GM18870 (cell line): ENCODE measurements at regions not wholly inside any gene's neighbourhood (a gene's known extent, or its start where the extent isn't known, plus 50 kb on each side); places are given as distances from the start of the nearest gene placed in this dataset.

ENCODE experiments used
- ATAC-seq: cut with Tn5 transposase; IDR thresholded peaks from one replicate; pipeline ENCODE4 v1.9.1; 2021; ENCODE audit warnings: moderate library complexity; ENCODE audit not compliant: unreplicated experiment

GRCh38 chr6:21949211-21949801 is 347.5 kb downstream of the PRL start:
- ATAC-seq: no peak

- ATAC-seq: no peak
Observed at GRCh38 chr6:21952367-21952766, 344.5 kb downstream of the PRL start.

GRCh38 chr6:21953831-21954801 is 342.7 kb downstream of the PRL start:
- no peak for ATAC-seq

GRCh38 chr6:21955053-21955595 is 341.7 kb downstream of the PRL start:
- no peak for ATAC-seq

GRCh38 chr6:21955951-21956350 is 340.9 kb downstream of the PRL start:
- no peak for ATAC-seq

- ATAC-seq: no peak
Observed at GRCh38 chr6:21958428-21958827, 338.4 kb downstream of the PRL start.

- no peak for ATAC-seq
Observed at GRCh38 chr6:21961226-21961625, 335.6 kb downstream of the PRL start.

- no peak for ATAC-seq
Observed at GRCh38 chr6:21965016-21965415, 331.8 kb downstream of the PRL start.

GRCh38 chr6:21965953-21966539 is 330.8 kb downstream of the PRL start:
- ATAC-seq: no peak

- no peak for ATAC-seq
Observed at GRCh38 chr6:21967056-21967974, 329.5 kb downstream of the PRL start.

GRCh38 chr6:21968411-21968810 is 328.4 kb downstream of the PRL start:
- ATAC-seq: no peak

GRCh38 chr6:21969192-21969591 is 327.6 kb downstream of the PRL start:
- no peak for ATAC-seq

- ATAC-seq: no peak
Observed at GRCh38 chr6:21970569-21971300, 326.1 kb downstream of the PRL start.

- ATAC-seq: no peak
Observed at GRCh38 chr6:21971541-21971940, 325.3 kb downstream of the PRL start.

GRCh38 chr6:21972516-21972915 is 324.3 kb downstream of the PRL start:
- no peak for ATAC-seq

GRCh38 chr6:21977346-21977745 is 319.5 kb downstream of the PRL start:
- no peak for ATAC-seq

- no peak for ATAC-seq
Observed at GRCh38 chr6:21981235-21981833, 315.5 kb downstream of the PRL start.

GRCh38 chr6:21984135-21984534 is 312.7 kb downstream of the PRL start:
- no peak for ATAC-seq

GRCh38 chr6:21984561-21984960 is 312.3 kb downstream of the PRL start:
- ATAC-seq: no peak

- no peak for ATAC-seq
Observed at GRCh38 chr6:21985904-21986303, 310.9 kb downstream of the PRL start.
